Mammary epithelial cell (primary cell): ENCODE measurements at regions not wholly inside any gene's neighbourhood (a gene's known extent, or its start where the extent isn't known, plus 50 kb on each side); places are given as distances from the start of the nearest gene placed in this dataset.

Experiments
- CTCF ChIP-seq, 2 donors: IDR thresholded peaks in 1 of 2; conservative IDR thresholded peaks in 1 of 2; 2 replicates each; pipeline ENCODE4 v1.5.1; 2011 to 2012; ENCODE audit warnings: inconsistent platforms in 2 of 2, low read length in 2 of 2, mild to moderate bottlenecking in 2 of 2, control low read depth in 1 of 2, low read depth in 1 of 2; ENCODE audit not compliant: insufficient read depth in 1 of 2; ENCODE audit errors: extremely low read depth in 1 of 2
- EZH2 ChIP-seq: IDR thresholded peaks from 2 replicates; pipeline ENCODE4 v1.6.1; 2012; ENCODE audit warnings: low read length, inconsistent platforms, borderline replicate concordance

- TF ChIP-seq CTCF (conservative IDR thresholded peaks at IDR 0.05 in 1 of 2, IDR thresholded peaks at IDR 0.05 in 1 of 2; ENCODE audit: extremely low read depth in 1 of 2, insufficient read depth in 1 of 2, low read depth in 1 of 2, low read length in 2 of 2) (no peak), EZH2 (no peak)
These were observed 950.6 kb downstream of the TYW1 start for GRCh38 chr7:67947191-67947590.
